Adrenal gland (tissue), 9 donors: ENCODE measurements at regions not wholly inside any gene's neighbourhood (a gene's known extent, or its start where the extent isn't known, plus 50 kb on each side); places are given as distances from the start of the nearest gene placed in this dataset.

ENCODE experiments used
- DNase-seq, 7 donors: peaks; one replicate each; pipeline ENCODE4 v3.0.0-alpha.2; 2019 to 2020
- H3K27ac ChIP-seq, 5 donors: fragments of 200-600 bp; sonication (generic) in 4 of 5; 1 replicate in 3 of 5; 2 replicates in 2 of 5; pipeline versions ENCODE4 v1.5.1 to v1.8.0; 2016 to 2020; ENCODE audit warnings: mild to moderate bottlenecking in 1 of 5
- H3K27me3 ChIP-seq: fragments of 200-600 bp; 2 replicates; pipeline ENCODE4 v1.8.0; 2021
- H3K36me3 ChIP-seq, 2 donors: fragments of 200-600 bp; replicated peaks in 1 of 2; 1 replicate in 1 of 2; 2 replicates in 1 of 2; pipeline versions ENCODE4 v1.5.1 to v1.8.0; 2018 to 2022
- H3K4me1 ChIP-seq, 2 donors: fragments of 200-600 bp; replicated peaks in 1 of 2; 1 replicate in 1 of 2; 2 replicates in 1 of 2; pipeline versions ENCODE4 v1.5.1 to v1.8.0; 2018 to 2021
- H3K4me3 ChIP-seq, 4 donors: fragments of 200-600 bp; sonication (generic) in 3 of 4; one replicate each; pipeline ENCODE4 v1.5.1; 2016 to 2018
- H3K9me3 ChIP-seq, 3 donors: fragments of 200-600 bp; sonication (generic) in 1 of 3; replicated peaks in 1 of 3; 1 replicate in 2 of 3; 2 replicates in 1 of 3; pipeline versions ENCODE4 v1.5.1 to v1.8.0; 2016 to 2021
- CTCF ChIP-seq, 6 experiments: fragments of 450-650 bp in 4 of 6; fragments of 200-600 bp in 2 of 6; sonication (generic) in 1 of 6; IDR thresholded peaks; 1 replicate in 5 of 6; 2 replicates in 1 of 6; pipeline versions ENCODE4 v1.5.1 to v1.8.0; 2016 to 2021; ENCODE audit warnings: antibody characterized with exemption in 6 of 6, mild to moderate bottlenecking in 2 of 6, moderate library complexity in 1 of 6
- POLR2A ChIP-seq, 2 donors: fragments of 450-650 bp; IDR thresholded peaks; one replicate each; pipeline ENCODE4 v1.6.1; 2017; ENCODE audit warnings: antibody characterized with exemption in 2 of 2, mild to moderate bottlenecking in 2 of 2, moderate library complexity in 1 of 2
- WGBS, 4 donors: extraction: QIAGEN DNeasy Blood & Tissue Kit in 2 of 4; methylation state at CpG; one replicate each; pipeline versions ENCODE4 v1.1.5 to v1.1.7; 2013 to 2017; 5-methylcytosine and 5-hydroxymethylcytosine counted together
- intact Hi-C, 2 donors: fragments of 100-400 bp; cut with DNase I; formaldehyde crosslinking; loops; one replicate each; pipeline versions ENCODE4 v1.14.1 to v1.15.0; 2022 to 2023
- donor health status: healthy with polysubstance abuse.
- donor health status: Bipolar disorder and iron deficiency.
- donor health status: DM: yes; HTN: yes; CAD: no.
- donor health status: DM: no; HTN: no; CAD: no.
- donor health status: DM: no; HTN: no; CAD: no.

- TF ChIP-seq POLR2A (IDR thresholded peaks at IDR 0.05) (no peak), CTCF (IDR thresholded peaks at IDR 0.05) (no peak)
- peak in 2 of 7 donors; percentile 3 to 17 for DNase-seq
- Histone ChIP-seq H3K4me3 (no peak overlapping the region), H3K27ac (no peak overlapping the region), H3K4me1 (no peaks in the 10 kb centered on the region), H3K27me3 (no peaks in the 10 kb centered on the region), H3K36me3 (no peaks in the 10 kb centered on the region), H3K9me3 (no peaks in the 10 kb centered on the region)
- intact Hi-C loops: no loop called here
- WGBS, 4 donors: 60 to 77% (median 71%) methylated on average over 2 of the region's 2 CpGs
Measured at GRCh38 chr5:58354827-58355226, 105.1 kb downstream of the PLK2 start.

GRCh38 chr5:58353992-58354391, 105.9 kb downstream of the PLK2 start:
- TF ChIP-seq POLR2A (IDR thresholded peaks at IDR 0.05) (no peak), CTCF (IDR thresholded peaks at IDR 0.05) (no peak)
- Histone ChIP-seq H3K4me1 (no peaks in the 10 kb centered on the region), H3K27me3 (no peaks in the 10 kb centered on the region), H3K4me3 (no peak overlapping the region), H3K27ac (no peak overlapping the region), H3K36me3 (no peaks in the 10 kb centered on the region), H3K9me3 (no peaks in the 10 kb centered on the region)
- intact Hi-C loops: no loop called here
- no peak for DNase-seq

- Histone ChIP-seq H3K4me1 (no peaks in the 10 kb centered on the region), H3K36me3 (no peaks in the 10 kb centered on the region), H3K4me3 (no peak overlapping the region), H3K27me3 (no peaks in the 10 kb centered on the region), H3K9me3 (no peaks in the 10 kb centered on the region), H3K27ac (no peak overlapping the region)
- no peak for TF ChIP-seq POLR2A (IDR thresholded peaks at IDR 0.05)
- TF ChIP-seq CTCF (IDR thresholded peaks at IDR 0.05): no peak
- no peak for DNase-seq
- WGBS, 4 donors: 53 to 93% (median 90%) methylated on average over 1 of the region's 1 CpG
- intact Hi-C loops: no loop called here
Measured at GRCh38 chr5:58351190-58351589, 108.7 kb downstream of the PLK2 start.

GRCh38 chr5:58348996-58349728, 110.7 kb downstream of the PLK2 start:
- Histone ChIP-seq H3K27ac (no peak overlapping the region), H3K4me3 (no peak overlapping the region), H3K4me1 (no peaks in the 10 kb centered on the region), H3K9me3 (no peaks in the 10 kb centered on the region), H3K27me3 (no peaks in the 10 kb centered on the region), H3K36me3 (no peaks in the 10 kb centered on the region)
- TF ChIP-seq CTCF (IDR thresholded peaks at IDR 0.05) (no peak), POLR2A (IDR thresholded peaks at IDR 0.05) (no peak)
- intact Hi-C loops: no loop called here
- no peak for DNase-seq
- 89 to 92% (median 91%) methylated on average over 6 of the region's 6 CpGs for WGBS, 4 donors
